Hepatocyte (in vitro differentiated cells): ENCODE measurements at regions not wholly inside any gene's neighbourhood (a gene's known extent, or its start where the extent isn't known, plus 50 kb on each side); places are given as distances from the start of the nearest gene placed in this dataset.

ENCODE experiments used
- DNase-seq: peaks from one replicate; pipeline ENCODE4 v3.0.0-alpha.2; 2016; ENCODE audit warnings: low spot score
- H2AFZ ChIP-seq: fragments of 200-600 bp; sonication (generic); 2 replicates; pipeline ENCODE4 v1.6.0; 2016; ENCODE audit warnings: antibody characterized with exemption, mild to moderate bottlenecking
- H3K27ac ChIP-seq: fragments of 200-600 bp; sonication (generic); 2 replicates; pipeline ENCODE4 v1.5.1; 2016; ENCODE audit warnings: mild to moderate bottlenecking
- H3K27me3 ChIP-seq: fragments of 200-600 bp; sonication (generic); 2 replicates; pipeline ENCODE4 v1.6.1; 2016
- H3K36me3 ChIP-seq: fragments of 200-600 bp; sonication (generic); replicated peaks from 2 replicates; pipeline ENCODE4 v1.5.1; 2016; ENCODE audit warnings: low read depth; ENCODE audit not compliant: insufficient read depth
- H3K4me1 ChIP-seq: fragments of 200-600 bp; sonication (generic); 2 replicates; pipeline ENCODE4 v1.5.1; 2016; ENCODE audit warnings: mild to moderate bottlenecking, moderate library complexity; ENCODE audit not compliant: insufficient read depth
- H3K4me2 ChIP-seq: fragments of 200-600 bp; sonication (generic); 2 replicates; pipeline ENCODE4 v1.6.0; 2016
- H3K4me3 ChIP-seq: fragments of 200-600 bp; sonication (generic); 2 replicates; pipeline ENCODE4 v1.5.1; 2016; ENCODE audit warnings: mild to moderate bottlenecking
- H3K79me2 ChIP-seq: fragments of 200-600 bp; sonication (generic); 2 replicates; pipeline ENCODE4 v1.6.0; 2017; ENCODE audit warnings: mild to moderate bottlenecking
- H3K9me2 ChIP-seq: fragments of 200-600 bp; sonication (generic); replicated peaks from 2 replicates; pipeline ENCODE4 v1.6.0; 2017; ENCODE audit warnings: mild to moderate bottlenecking; ENCODE audit not compliant: insufficient read depth
- H3K9me3 ChIP-seq: fragments of 200-600 bp; sonication (generic); 2 replicates; pipeline ENCODE4 v1.5.1; 2016; ENCODE audit warnings: low read depth, mild to moderate bottlenecking
- H4K20me1 ChIP-seq: fragments of 200-600 bp; sonication (generic); 2 replicates; pipeline ENCODE4 v1.6.0; 2016; ENCODE audit warnings: mild to moderate bottlenecking; ENCODE audit not compliant: insufficient read depth, poor library complexity, severe bottlenecking
- EZH2 ChIP-seq: fragments of 200-600 bp; sonication (generic); IDR thresholded peaks from 2 replicates; pipeline ENCODE4 v1.6.1; 2016; ENCODE audit warnings: antibody characterized with exemption, mild to moderate bottlenecking, borderline replicate concordance
- EZH2phosphoT487 ChIP-seq: fragments of 200-600 bp; sonication (generic); IDR thresholded peaks from one replicate; pipeline ENCODE4 v1.6.1; 2018; ENCODE audit warnings: antibody characterized with exemption, mild to moderate bottlenecking, low read depth, moderate library complexity; ENCODE audit not compliant: unreplicated experiment, severe bottlenecking
- WGBS: methylation state at CpG from one replicate; pipeline ENCODE4 v1.1.6; 2016; ENCODE audit warnings: low lambda C conversion rate; ENCODE audit errors: missing lambda C conversion rate; 5-methylcytosine and 5-hydroxymethylcytosine counted together
- TF ChIP-seq, protein P1 (sequence below): fragments of 200-600 bp; sonication (generic); IDR thresholded peaks from 2 replicates; pipeline ENCODE4 v1.5.1; 2016; ENCODE audit warnings: antibody characterized with exemption, mild to moderate bottlenecking; ENCODE audit not compliant: poor library complexity

- Histone ChIP-seq H3K27me3 (no peaks in the 10 kb centered on the region), H3K27ac (no peak overlapping the region), H3K4me3 (no peak overlapping the region), H3K9me3 (no peaks in the 10 kb centered on the region), H3K79me2 (no peaks in the 10 kb centered on the region), H3K9me2 (no peaks in the 10 kb centered on the region), H3K4me2 (no peak overlapping the region), H3K36me3 (no peaks in the 10 kb centered on the region), H4K20me1 (no peaks in the 10 kb centered on the region), H2AFZ (no peak overlapping the region), H3K4me1 (no peaks in the 10 kb centered on the region)
- TF ChIP-seq, protein P1, sequence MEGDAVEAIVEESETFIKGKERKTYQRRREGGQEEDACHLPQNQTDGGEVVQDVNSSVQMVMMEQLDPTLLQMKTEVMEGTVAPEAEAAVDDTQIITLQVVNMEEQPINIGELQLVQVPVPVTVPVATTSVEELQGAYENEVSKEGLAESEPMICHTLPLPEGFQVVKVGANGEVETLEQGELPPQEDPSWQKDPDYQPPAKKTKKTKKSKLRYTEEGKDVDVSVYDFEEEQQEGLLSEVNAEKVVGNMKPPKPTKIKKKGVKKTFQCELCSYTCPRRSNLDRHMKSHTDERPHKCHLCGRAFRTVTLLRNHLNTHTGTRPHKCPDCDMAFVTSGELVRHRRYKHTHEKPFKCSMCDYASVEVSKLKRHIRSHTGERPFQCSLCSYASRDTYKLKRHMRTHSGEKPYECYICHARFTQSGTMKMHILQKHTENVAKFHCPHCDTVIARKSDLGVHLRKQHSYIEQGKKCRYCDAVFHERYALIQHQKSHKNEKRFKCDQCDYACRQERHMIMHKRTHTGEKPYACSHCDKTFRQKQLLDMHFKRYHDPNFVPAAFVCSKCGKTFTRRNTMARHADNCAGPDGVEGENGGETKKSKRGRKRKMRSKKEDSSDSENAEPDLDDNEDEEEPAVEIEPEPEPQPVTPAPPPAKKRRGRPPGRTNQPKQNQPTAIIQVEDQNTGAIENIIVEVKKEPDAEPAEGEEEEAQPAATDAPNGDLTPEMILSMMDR: no peak
- TF ChIP-seq EZH2phosphoT487 (no peak), EZH2 (no peak)
- no peak for DNase-seq
- WGBS: 92% methylated on average over 6 of the region's 6 CpGs
Measured at GRCh38 chr20:54290636-54291035, 82.7 kb downstream of the PFDN4 start.

DNA sequence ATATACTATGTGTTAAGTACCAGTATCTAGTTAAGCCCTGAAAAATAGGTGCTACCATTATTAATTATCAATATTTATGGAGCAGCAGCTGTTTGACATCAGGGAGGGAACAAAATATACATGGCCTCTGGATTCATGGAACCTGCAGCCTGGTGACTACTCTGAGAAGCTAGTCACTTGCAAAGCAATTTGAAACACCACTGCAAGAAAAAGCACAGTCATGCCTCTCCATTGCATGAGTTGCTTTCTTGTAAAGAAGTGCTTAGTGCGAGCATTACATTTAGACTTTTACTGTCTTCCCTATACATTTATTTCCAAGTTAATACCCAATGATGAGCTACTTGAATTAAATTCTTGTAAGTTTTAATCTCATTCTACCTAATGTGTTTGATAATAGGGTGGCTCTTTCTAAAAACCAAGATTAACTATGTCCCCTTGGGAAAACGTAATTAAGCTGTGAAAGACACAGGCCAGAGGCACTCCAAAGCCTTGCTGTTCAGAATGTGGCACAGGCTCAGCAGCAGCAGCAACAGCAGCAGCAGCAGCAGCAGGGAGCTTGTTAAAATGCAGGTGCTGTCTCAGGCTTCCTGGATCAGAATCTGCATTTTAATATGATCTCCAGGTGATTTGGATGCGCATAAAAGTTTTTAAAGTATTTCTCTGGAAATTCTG is 83.6 kb downstream of the PFDN4 start:
- Histone ChIP-seq H3K4me3 (no peak overlapping the region), H4K20me1 (no peaks in the 10 kb centered on the region), H2AFZ (no peak overlapping the region), H3K27ac (no peak overlapping the region), H3K27me3 (no peaks in the 10 kb centered on the region), H3K79me2 (no peaks in the 10 kb centered on the region), H3K36me3 (no peaks in the 10 kb centered on the region), H3K4me2 (no peak overlapping the region), H3K9me3 (no peaks in the 10 kb centered on the region), H3K9me2 (no peaks in the 10 kb centered on the region), H3K4me1 (no peaks in the 10 kb centered on the region)
- TF ChIP-seq, protein P1: no peak
- TF ChIP-seq EZH2: no peak
- no peak for TF ChIP-seq EZH2phosphoT487
- 72% methylated on average over 3 of the region's 3 CpGs for WGBS
- DNase-seq: no peak

DNA sequence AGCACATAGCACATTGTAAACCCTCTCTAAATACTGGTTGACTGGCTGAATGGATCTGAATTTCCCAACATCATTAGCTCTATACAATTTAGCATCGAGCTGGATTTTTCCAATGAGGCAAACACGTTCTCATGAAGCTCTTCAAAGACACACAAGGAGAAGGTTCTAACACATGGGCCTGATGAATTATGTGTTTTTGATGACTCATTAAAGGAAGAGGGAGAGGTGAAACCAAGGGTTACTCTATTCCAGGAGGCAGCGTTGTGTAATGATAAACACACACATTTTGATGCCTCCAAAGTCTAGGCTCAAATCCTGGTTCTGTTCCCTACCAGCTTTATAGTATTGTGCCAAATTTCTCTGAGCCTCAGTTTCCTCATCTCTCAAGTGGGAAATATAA is 84.3 kb downstream of the PFDN4 start:
- Histone ChIP-seq H3K36me3 (no peaks in the 10 kb centered on the region), H3K4me3 (no peak overlapping the region), H3K79me2 (no peaks in the 10 kb centered on the region), H2AFZ (no peak overlapping the region), H3K27me3 (no peaks in the 10 kb centered on the region), H4K20me1 (no peaks in the 10 kb centered on the region), H3K4me2 (no peak overlapping the region), H3K9me2 (no peaks in the 10 kb centered on the region), H3K9me3 (no peaks in the 10 kb centered on the region), H3K27ac (no peak overlapping the region), H3K4me1 (no peaks in the 10 kb centered on the region)
- WGBS: 81% methylated on average over 3 of the region's 3 CpGs
- no peak for TF ChIP-seq EZH2phosphoT487
- TF ChIP-seq EZH2: no peak
- TF ChIP-seq, protein P1: no peak
- no peak for DNase-seq
